SK-N-SH (cell line): ENCODE measurements at regions not wholly inside any gene's neighbourhood (a gene's known extent, or its start where the extent isn't known, plus 50 kb on each side); places are given as distances from the start of the nearest gene placed in this dataset.

Experiments used
- CTCF ChIA-PET: fragments of 300-600, 350-600 bp; formaldehyde crosslinking; extraction: SDS; loops from one replicate; lab custom pipeline; 2021; lab: Yijun Ruan, JAX
- POLR2A ChIA-PET: fragments of 350-600 bp; sonication (Branson Sonifier 250); formaldehyde crosslinking; extraction: SDS; loops from one replicate; lab custom pipeline; 2020; ENCODE audit warnings: antibody characterized with exemption, inconsistent platforms; lab: Yijun Ruan, JAX
- DNase-seq: peaks from one replicate; pipeline ENCODE4 v3.0.0; 2012
- H2AFZ ChIP-seq: fragments of 200-600 bp; sonication (generic); 2 replicates; pipeline ENCODE4 v1.8.1; 2016; ENCODE audit warnings: antibody characterized with exemption, mild to moderate bottlenecking, low read depth
- H3F3A ChIP-seq: fragments of 200-600 bp; sonication (generic); replicated peaks from 2 replicates; pipeline ENCODE3; 2016; ENCODE audit warnings: antibody characterized with exemption, mild to moderate bottlenecking; ENCODE audit not compliant: insufficient read depth
- H3K27ac ChIP-seq, 2 experiments: fragments of 200-500 bp in 1 of 2; fragments of 200-600 bp in 1 of 2; sonication (Bioruptor generic) in 1 of 2; sonication (generic), shearing (Covaris generic) in 1 of 2; 2 replicates each; pipeline versions ENCODE4 v1.5.1 to v1.6.1; 2014 to 2016; ENCODE audit warnings: low read depth in 2 of 2, inconsistent platforms in 1 of 2, low read length in 1 of 2, mild to moderate bottlenecking in 1 of 2, mixed read lengths in 1 of 2
- H3K27me3 ChIP-seq: fragments of 200-600 bp; sonication (generic), shearing (Covaris generic); 2 replicates; pipeline ENCODE4 v1.6.1; 2016; ENCODE audit warnings: mixed run types; ENCODE audit not compliant: insufficient read depth
- H3K36me3 ChIP-seq, 2 experiments: fragments of 200-500 bp in 1 of 2; fragments of 200-600 bp in 1 of 2; sonication (Bioruptor generic) in 1 of 2; sonication (generic) in 1 of 2; replicated peaks in 1 of 2; 2 replicates each; pipeline versions ENCODE3 to v1.5.1; 2014 to 2016; ENCODE audit warnings: low read length in 1 of 2, mild to moderate bottlenecking in 1 of 2; ENCODE audit not compliant: insufficient read depth in 2 of 2, control insufficient read depth in 1 of 2
- H3K4me1 ChIP-seq, 2 experiments: fragments of 200-500 bp in 1 of 2; fragments of 200-600 bp in 1 of 2; sonication (Bioruptor generic) in 1 of 2; sonication (generic), shearing (Covaris generic) in 1 of 2; 2 replicates each; pipeline versions ENCODE4 v1.5.1 to v1.6.1; 2014 to 2016; ENCODE audit warnings: low read depth in 1 of 2, low read length in 1 of 2, mixed run types in 1 of 2; ENCODE audit not compliant: insufficient read depth in 2 of 2, control insufficient read depth in 1 of 2
- H3K4me2 ChIP-seq: fragments of 200-600 bp; sonication (generic), shearing (Covaris generic); 2 replicates; pipeline ENCODE4 v1.6.1; 2017; ENCODE audit warnings: mixed run types
- H3K4me3 ChIP-seq, 2 experiments: fragments of 200-500 bp in 1 of 2; fragments of 200-600 bp in 1 of 2; sonication (Bioruptor generic) in 1 of 2; sonication (generic), shearing (Covaris generic) in 1 of 2; 2 replicates each; pipeline versions ENCODE4 v1.5.1 to v1.8.1; 2014 to 2016; ENCODE audit warnings: low read depth in 2 of 2, inconsistent platforms in 1 of 2, low read length in 1 of 2, mild to moderate bottlenecking in 1 of 2, mixed read lengths in 1 of 2, moderate library complexity in 1 of 2
- H3K79me2 ChIP-seq: fragments of 200-600 bp; sonication (generic); 2 replicates; pipeline ENCODE4 v1.8.1; 2017; ENCODE audit warnings: mild to moderate bottlenecking; ENCODE audit not compliant: insufficient read depth
- H3K9ac ChIP-seq: fragments of 200-600 bp; sonication (generic); 2 replicates; pipeline ENCODE4 v1.6.1; 2017; ENCODE audit warnings: mixed run types
- H3K9me2 ChIP-seq: fragments of 200-600 bp; sonication (generic); 2 replicates; pipeline ENCODE4 v1.6.1; 2017; ENCODE audit warnings: mixed run types
- H3K9me3 ChIP-seq: fragments of 200-600 bp; sonication (generic); 2 replicates; pipeline ENCODE4 v1.6.1; 2017; ENCODE audit warnings: mixed run types, mild to moderate bottlenecking, moderate library complexity
- H4K20me1 ChIP-seq: fragments of 200-600 bp; sonication (generic); 2 replicates; pipeline ENCODE4 v1.6.1; 2017; ENCODE audit warnings: mild to moderate bottlenecking, mixed run types; ENCODE audit not compliant: insufficient read depth
- ELF1 ChIP-seq: IDR thresholded peaks from 2 replicates; pipeline ENCODE4 v1.4.0; 2012
- EP300 ChIP-seq, 2 experiments: IDR thresholded peaks; 2 replicates each; pipeline versions ENCODE4 v1.4.0 to v1.6.1; 2012; ENCODE audit warnings: borderline replicate concordance in 1 of 2, low read depth in 1 of 2, low read length in 1 of 2
- EZH2phosphoT487 ChIP-seq: fragments of 200-600 bp; sonication (generic); IDR thresholded peaks from 2 replicates; pipeline ENCODE4 v1.6.1; 2017; ENCODE audit warnings: low read depth, mixed run types, mild to moderate bottlenecking, antibody characterized with exemption, moderate library complexity, borderline replicate concordance
- GABPA ChIP-seq: IDR thresholded peaks from 2 replicates; pipeline ENCODE4 v1.4.0; 2012; ENCODE audit warnings: low read depth, mild to moderate bottlenecking
- IRF3 ChIP-seq: fragments of 150-350 bp; IDR thresholded peaks from 2 replicates; pipeline ENCODE4 v1.6.1; 2016; ENCODE audit warnings: mild to moderate bottlenecking, low read depth, low read length
- JUND ChIP-seq: IDR thresholded peaks from 2 replicates; pipeline ENCODE4 v1.4.0; 2012
- MXI1 ChIP-seq: IDR thresholded peaks from 2 replicates; pipeline ENCODE4 v1.6.1; 2012; ENCODE audit warnings: mild to moderate bottlenecking, low read depth, low read length, improper control_type of control experiment
- NFIC ChIP-seq: IDR thresholded peaks from 2 replicates; pipeline ENCODE4 v1.4.0; 2012; ENCODE audit warnings: borderline replicate concordance
- NRF1 ChIP-seq: IDR thresholded peaks from 2 replicates; pipeline ENCODE4 v1.6.1; 2012; ENCODE audit warnings: low read depth, mild to moderate bottlenecking, low read length
- POLR2AphosphoS5 ChIP-seq: IDR thresholded peaks from 2 replicates; pipeline ENCODE4 v1.6.1; 2012; ENCODE audit warnings: low read depth, low read length
- RCOR1 ChIP-seq: fragments of 150-350 bp; IDR thresholded peaks from 2 replicates; pipeline ENCODE4 v1.6.1; 2017; ENCODE audit warnings: antibody characterized with exemption, low read length
- RXRA ChIP-seq: IDR thresholded peaks from 2 replicates; pipeline ENCODE4 v1.4.0; 2012; ENCODE audit warnings: low read depth, mild to moderate bottlenecking, borderline replicate concordance
- SMC3 ChIP-seq: IDR thresholded peaks from 2 replicates; pipeline ENCODE4 v1.6.1; 2012; ENCODE audit warnings: low read depth, low read length, improper control_type of control experiment
- TAF1 ChIP-seq: IDR thresholded peaks from 2 replicates; pipeline ENCODE4 v1.6.1; 2012; ENCODE audit warnings: low read depth, mild to moderate bottlenecking, low read length, moderate library complexity, borderline replicate concordance
- TEAD4 ChIP-seq: IDR thresholded peaks from 2 replicates; pipeline ENCODE4 v1.4.0; 2012; ENCODE audit warnings: mild to moderate bottlenecking, borderline replicate concordance; ENCODE audit not compliant: insufficient read depth
- USF1 ChIP-seq: IDR thresholded peaks from 2 replicates; pipeline ENCODE4 v1.4.0; 2012; ENCODE audit warnings: low read depth, borderline replicate concordance
- WGBS: methylation state at CpG from one replicate; pipeline ENCODE4 v1.1.6; 2017; ENCODE audit warnings: low lambda C conversion rate; 5-methylcytosine and 5-hydroxymethylcytosine counted together
- TF ChIP-seq, protein P1 (sequence below): fragments of 200-600 bp; sonication (generic); IDR thresholded peaks from 2 replicates; pipeline ENCODE4 v1.6.1; 2017; ENCODE audit warnings: antibody characterized with exemption, mild to moderate bottlenecking, moderate library complexity

DNA sequence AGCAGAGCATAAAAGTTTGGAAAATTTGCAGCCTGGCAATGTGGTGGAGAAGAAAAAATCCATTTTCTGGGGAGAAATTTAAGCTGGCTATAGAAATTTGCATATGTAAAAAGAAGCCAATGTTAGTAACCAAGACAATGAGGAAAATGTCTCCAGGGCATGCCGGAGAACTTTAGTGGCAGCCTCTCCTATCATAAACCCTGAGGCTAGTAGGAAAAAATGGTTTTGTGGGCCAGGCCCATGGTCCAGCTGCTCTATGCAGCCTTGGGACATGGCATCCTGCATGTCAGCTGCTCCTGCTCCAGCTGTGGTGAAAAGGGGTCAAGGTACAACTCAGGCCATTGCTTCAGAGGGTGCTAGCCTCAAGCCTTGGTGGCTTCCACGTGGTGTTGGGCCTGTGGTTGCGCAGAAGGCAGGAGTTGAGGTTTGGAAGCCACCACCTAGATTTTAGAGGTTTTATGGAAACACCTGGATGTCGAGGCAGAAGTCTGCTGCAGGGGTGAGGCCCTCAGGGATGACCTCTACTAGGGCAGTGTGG is 101.8 kb upstream of the SYNCRIP start:
- Histone ChIP-seq H3K4me1 (no peaks in the 10 kb centered on the region), H4K20me1 (no peaks in the 10 kb centered on the region), H3K27me3 (no peaks in the 10 kb centered on the region), H3K9me2 (no peaks in the 10 kb centered on the region), H3F3A (no peaks in the 10 kb centered on the region), H3K79me2 (no peaks in the 10 kb centered on the region), H3K36me3 (no peaks in the 10 kb centered on the region), H3K27ac (no peak overlapping the region), H2AFZ (no peak overlapping the region), H3K4me3 (no peak overlapping the region), H3K9me3 (no peaks in the 10 kb centered on the region), H3K9ac (no peak overlapping the region), H3K4me2 (no peak overlapping the region)
- TF ChIP-seq USF1 = no peak
- no peak for TF ChIP-seq RCOR1
- no peak for TF ChIP-seq TEAD4
- no peak for TF ChIP-seq GABPA
- no peak for TF ChIP-seq RXRA
- no peak for TF ChIP-seq IRF3
- TF ChIP-seq EP300 (IDR thresholded peaks at IDR 0.05; ENCODE audit: borderline replicate concordance in 1 of 2, low read depth in 1 of 2, low read length in 1 of 2) = no peak
- TF ChIP-seq ELF1 = no peak
- TF ChIP-seq JUND = no peak
- no peak for TF ChIP-seq MXI1
- TF ChIP-seq POLR2AphosphoS5 = no peak
- TF ChIP-seq NRF1 = no peak
- TF ChIP-seq TAF1 = no peak
- TF ChIP-seq EZH2phosphoT487 = no peak
- TF ChIP-seq SMC3 = no peak
- TF ChIP-seq NFIC = no peak
- no peak for DNase-seq
- ChIA-PET POLR2A (interaction anchor here (0.6 kb wide), 1 partner anchor 1192 kb away, joined by 3 read pairs; no protein-coding TSS in a partner anchor), CTCF (interaction anchor here (1.1 kb wide), 1 partner anchor 25 kb away, joined by 3 read pairs; no protein-coding TSS in a partner anchor)
- 25% methylated on average over 4 of the region's 4 CpGs for WGBS

- H3K27me3 ChIP-seq = no peaks in the 10 kb centered on the region
- H3K4me1 ChIP-seq = no peaks in the 10 kb centered on the region
- DNase-seq = no peak
- H3K9me3 ChIP-seq = peaks cover 11% of the 10 kb centered on the region; the same call in 1 of the 2 replicates
- no peak overlapping the region for H3K4me3 ChIP-seq
- POLR2A ChIA-PET = no interaction called here
- H4K20me1 ChIP-seq = no peaks in the 10 kb centered on the region
- no peak overlapping the region for H3K9ac ChIP-seq
- H3K4me2 ChIP-seq = no peak overlapping the region
- no peaks in the 10 kb centered on the region for H3F3A ChIP-seq
- no peaks in the 10 kb centered on the region for H3K79me2 ChIP-seq
- H3K9me2 ChIP-seq = no peaks in the 10 kb centered on the region
- no peak overlapping the region for H3K27ac ChIP-seq
- no peaks in the 10 kb centered on the region for H3K36me3 ChIP-seq
- TF ChIP-seq, protein P1, sequence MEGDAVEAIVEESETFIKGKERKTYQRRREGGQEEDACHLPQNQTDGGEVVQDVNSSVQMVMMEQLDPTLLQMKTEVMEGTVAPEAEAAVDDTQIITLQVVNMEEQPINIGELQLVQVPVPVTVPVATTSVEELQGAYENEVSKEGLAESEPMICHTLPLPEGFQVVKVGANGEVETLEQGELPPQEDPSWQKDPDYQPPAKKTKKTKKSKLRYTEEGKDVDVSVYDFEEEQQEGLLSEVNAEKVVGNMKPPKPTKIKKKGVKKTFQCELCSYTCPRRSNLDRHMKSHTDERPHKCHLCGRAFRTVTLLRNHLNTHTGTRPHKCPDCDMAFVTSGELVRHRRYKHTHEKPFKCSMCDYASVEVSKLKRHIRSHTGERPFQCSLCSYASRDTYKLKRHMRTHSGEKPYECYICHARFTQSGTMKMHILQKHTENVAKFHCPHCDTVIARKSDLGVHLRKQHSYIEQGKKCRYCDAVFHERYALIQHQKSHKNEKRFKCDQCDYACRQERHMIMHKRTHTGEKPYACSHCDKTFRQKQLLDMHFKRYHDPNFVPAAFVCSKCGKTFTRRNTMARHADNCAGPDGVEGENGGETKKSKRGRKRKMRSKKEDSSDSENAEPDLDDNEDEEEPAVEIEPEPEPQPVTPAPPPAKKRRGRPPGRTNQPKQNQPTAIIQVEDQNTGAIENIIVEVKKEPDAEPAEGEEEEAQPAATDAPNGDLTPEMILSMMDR = no peak
- TF ChIP-seq EZH2phosphoT487 = no peak
- CTCF ChIA-PET = no interaction called here
- no peak overlapping the region for H2AFZ ChIP-seq
Observed at GRCh38 chr6:85726206-85726605, 83.5 kb upstream of the SYNCRIP start.
